ENCODE measurements at regions not wholly inside any gene's neighbourhood (a gene's known extent, or its start where the extent isn't known, plus 50 kb on each side); places are given as distances from the start of the nearest gene placed in this dataset.
"Not testable (repeated sequence)": the region's sequence is repeated elsewhere in the genome, so short reads cannot be mapped to it uniquely, and the experiment has no call there.

- POLR2A ChIA-PET = no interaction called here
- FAIRE-seq = no peak
- H3K4me1 ChIP-seq (ENCODE audit: control insufficient read depth, extremely low read depth, insufficient read depth, low read length) = no peaks in the 10 kb centered on the region
- H3K4me2 ChIP-seq (ENCODE audit: insufficient read depth, low read length) = no peak overlapping the region
- H3K27me3 ChIP-seq (ENCODE audit: control insufficient read depth in 2 of 2, insufficient read depth in 2 of 2, low read length in 2 of 2) = no peaks in the 10 kb centered on the region
- H3K9ac ChIP-seq (replicated peaks; ENCODE audit: extremely low read depth, insufficient read depth, low read length) = no peak overlapping the region
- H3K27ac ChIP-seq (ENCODE audit: insufficient read depth, low read depth, low read length) = no peak overlapping the region
- no peaks in the 10 kb centered on the region for H3K79me2 ChIP-seq (ENCODE audit: control insufficient read depth, insufficient read depth, low read length)
- no peak overlapping the region for H2AFZ ChIP-seq (ENCODE audit: low read depth, low read length)
- intact Hi-C loops (cut with micrococcal nuclease) (no loop called here), dilution Hi-C loops (cut with MboI; ENCODE audit: extremely low pct_ligation_motif_present, low sequenced_read_pairs) (no loop called here)
- BruUV-seq (replicated peaks) = no TSS peak
- CTCF ChIA-PET = no interaction called here
- H4K20me1 ChIP-seq (replicated peaks; ENCODE audit: control insufficient read depth, extremely low read depth, insufficient read depth, low read length) = no peaks in the 10 kb centered on the region
- no peak for TF ChIP-seq POLR2A (IDR thresholded peaks at IDR 0.05; ENCODE audit: low read depth, low read length)
- TF ChIP-seq JUN (IDR thresholded peaks at IDR 0.05; ENCODE audit: borderline replicate concordance, insufficient read depth, insufficient read length, low read depth) = no peak
- no peak for TF ChIP-seq MYC (IDR thresholded peaks at IDR 0.05; ENCODE audit: low read depth, low read length)
- no peak for TF ChIP-seq FOS (IDR thresholded peaks at IDR 0.05; ENCODE audit: borderline replicate concordance, insufficient read depth, low read length)
- TF ChIP-seq GATA2 (IDR thresholded peaks at IDR 0.05; ENCODE audit: insufficient read depth, insufficient read length, low read depth, low read length) = no peak
- TF ChIP-seq MAX (IDR thresholded peaks at IDR 0.05; ENCODE audit: insufficient read depth, insufficient read length) = no peak
- TF ChIP-seq CTCF (IDR thresholded peaks at IDR 0.05; ENCODE audit: extremely low read depth in 1 of 2, insufficient read depth in 1 of 2, low read depth in 1 of 2, low read length in 2 of 2) = no peak
- TF ChIP-seq EZH2 (IDR thresholded peaks at IDR 0.05; ENCODE audit: borderline replicate concordance, low read depth, low read length, severe bottlenecking) = no peak
- TF ChIP-seq POLR2AphosphoS5 (IDR thresholded peaks at IDR 0.05; ENCODE audit: insufficient read depth, low read depth, low read length) = no peak
- no peaks in the 10 kb centered on the region for H3K9me3 ChIP-seq (replicated peaks; ENCODE audit: control insufficient read depth, insufficient read depth, low read length)
- H3K4me3 ChIP-seq (replicated peaks in 1 of 3; ENCODE audit: insufficient read depth in 1 of 3, low read depth in 1 of 3, low read length in 3 of 3) = no peak overlapping the region
- DNase-seq (ENCODE audit: low read depth, low spot score) = no peak
- H3K36me3 ChIP-seq (ENCODE audit: control insufficient read depth in 2 of 2, extremely low read depth in 1 of 2, insufficient read depth in 2 of 2, low read length in 2 of 2) = no peaks in the 10 kb centered on the region
- no peaks in the 10 kb centered on the region for H3K9me1 ChIP-seq (replicated peaks; ENCODE audit: control insufficient read depth, extremely low read depth, insufficient read depth, low read length)
Measured at GRCh38 chr5:30131-30530, 61.8 kb upstream of the PLEKHG4B start.

- intact Hi-C loops (cut with micrococcal nuclease); BruUV-seq (replicated peaks); H3K4me3 ChIP-seq (replicated peaks in 1 of 3; ENCODE audit: insufficient read depth in 1 of 3, low read depth in 1 of 3, low read length in 3 of 3); H3K9ac ChIP-seq (replicated peaks; ENCODE audit: extremely low read depth, insufficient read depth, low read length); POLR2A ChIA-PET; H3K9me1 ChIP-seq (replicated peaks; ENCODE audit: control insufficient read depth, extremely low read depth, insufficient read depth, low read length); H3K36me3 ChIP-seq (ENCODE audit: control insufficient read depth in 2 of 2, extremely low read depth in 1 of 2, insufficient read depth in 2 of 2, low read length in 2 of 2); H3K79me2 ChIP-seq (ENCODE audit: control insufficient read depth, insufficient read depth, low read length); CTCF ChIA-PET; H3K9me3 ChIP-seq (replicated peaks; ENCODE audit: control insufficient read depth, insufficient read depth, low read length); DNase-seq (ENCODE audit: low read depth, low spot score); H3K27ac ChIP-seq (ENCODE audit: insufficient read depth, low read depth, low read length); H4K20me1 ChIP-seq (replicated peaks; ENCODE audit: control insufficient read depth, extremely low read depth, insufficient read depth, low read length); FAIRE-seq; dilution Hi-C loops (cut with MboI; ENCODE audit: extremely low pct_ligation_motif_present, low sequenced_read_pairs); H3K27me3 ChIP-seq (ENCODE audit: control insufficient read depth in 2 of 2, insufficient read depth in 2 of 2, low read length in 2 of 2); H3K4me2 ChIP-seq (ENCODE audit: insufficient read depth, low read length); H2AFZ ChIP-seq (ENCODE audit: low read depth, low read length); H3K4me1 ChIP-seq (ENCODE audit: control insufficient read depth, extremely low read depth, insufficient read depth, low read length): not testable (repeated sequence)
Measured at GRCh38 chr5:30556-30955, 61.4 kb upstream of the PLEKHG4B start.
